Stimulated activated CD8-positive, alpha-beta memory T cell treated with anti-CD3 and anti-CD28 coated beads, Interleukin-2, amount 100 ng/mL, for 1 hour (primary cell): ENCODE measurements at regions not wholly inside any gene's neighbourhood (a gene's known extent, or its start where the extent isn't known, plus 50 kb on each side); places are given as distances from the start of the nearest gene placed in this dataset.
"Not testable (repeated sequence)": the region's sequence is repeated elsewhere in the genome, so short reads cannot be mapped to it uniquely, and the experiment has no call there.

Experiments
- DNase-seq, 2 donors: peaks; one replicate each; pipeline ENCODE4 v3.0.0-alpha.2; 2020; ENCODE audit warnings: low read depth in 2 of 2

DNA sequence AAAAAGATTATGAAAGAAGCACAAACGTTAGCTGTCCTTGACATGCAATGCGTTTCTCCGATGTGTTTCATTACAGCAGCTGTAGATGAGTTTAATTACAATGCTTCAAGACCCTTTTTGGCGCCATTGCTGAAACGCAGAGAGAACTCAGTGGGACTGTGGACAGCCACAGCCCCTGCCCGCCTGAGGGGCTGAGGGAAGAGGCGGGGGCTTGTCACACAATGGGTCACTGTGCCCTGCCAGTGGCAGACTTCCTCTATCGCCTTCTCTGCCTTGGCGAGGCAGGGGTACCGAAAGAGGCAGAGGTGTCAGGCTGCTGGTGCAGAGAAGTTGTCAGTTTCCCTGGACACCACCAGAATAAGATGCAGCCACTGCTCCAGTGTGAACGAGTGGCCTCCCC is 252.0 kb downstream of the NR2F2 start:
- DNase-seq = no peak

- no peak for DNase-seq
These were observed 253.2 kb downstream of the NR2F2 start for GRCh38 chr15:96583671-96584070.

- no peak for DNase-seq
These were observed 255.2 kb downstream of the NR2F2 start for GRCh38 chr15:96585484-96586386.

- no peak for DNase-seq
These were observed 256.4 kb downstream of the NR2F2 start for GRCh38 chr15:96586901-96587300.

- no peak for DNase-seq
These were observed 259.4 kb downstream of the NR2F2 start for GRCh38 chr15:96589864-96590263.

DNA sequence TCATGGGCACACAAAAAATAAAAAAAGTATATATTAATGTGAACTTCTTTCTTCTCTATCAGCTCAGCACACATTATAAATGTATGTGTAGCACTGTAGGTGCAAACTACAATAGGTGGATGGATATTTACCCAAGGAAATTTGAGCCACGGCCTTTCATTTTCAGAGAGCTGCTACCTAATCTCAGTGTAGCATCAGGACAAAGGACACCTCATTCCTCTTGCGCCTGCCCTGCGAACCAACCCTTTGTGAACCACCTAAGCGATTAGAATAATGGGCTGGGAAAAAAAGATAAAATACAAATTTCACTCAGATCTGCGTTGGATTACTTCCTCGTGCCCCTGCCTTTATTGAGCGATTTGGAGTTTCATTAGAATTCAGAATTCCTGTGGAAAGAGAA is 263.2 kb downstream of the NR2F2 start:
- no peak for DNase-seq

DNA sequence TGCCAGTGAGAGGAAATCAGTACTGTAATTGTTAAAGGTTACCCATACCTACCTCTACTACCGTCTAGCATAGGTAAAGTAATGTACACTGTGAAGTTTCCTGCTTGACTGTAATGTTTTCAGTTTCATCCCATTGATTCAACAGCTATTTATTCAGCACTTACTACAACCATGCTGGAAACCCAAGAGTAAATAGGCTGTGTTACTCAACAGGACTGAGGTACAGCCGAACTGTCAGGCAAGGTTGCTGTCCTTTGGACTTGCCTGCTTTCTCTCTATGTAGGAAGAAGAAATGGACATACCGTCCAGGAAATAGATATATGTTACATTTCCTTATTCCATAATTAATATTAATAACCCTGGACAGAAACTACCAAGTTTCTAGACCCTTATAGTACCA is 265.5 kb downstream of the NR2F2 start:
- DNase-seq = no peak

DNA sequence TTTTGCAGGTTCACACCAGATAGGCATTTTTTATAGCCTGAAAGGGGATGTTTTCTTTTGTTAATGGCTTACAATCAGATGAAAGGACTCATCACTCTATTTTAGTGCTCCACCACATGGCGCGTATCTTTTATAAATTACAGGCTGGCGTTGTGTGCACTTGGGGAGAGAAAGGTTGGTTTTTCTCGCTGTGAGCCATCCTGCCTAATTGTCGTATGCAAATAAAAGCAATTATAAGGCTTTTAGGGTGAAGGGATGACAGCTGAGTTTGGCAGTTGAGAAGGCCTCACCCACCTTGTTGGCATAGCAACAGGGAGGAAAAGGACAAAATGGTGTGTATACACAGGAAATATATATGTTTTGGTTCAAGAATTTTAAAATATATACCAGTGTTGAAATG is 268.0 kb downstream of the NR2F2 start:
- DNase-seq = no peak

- no peak for DNase-seq
These were observed 268.8 kb downstream of the NR2F2 start for GRCh38 chr15:96599268-96599667.

GRCh38 chr15:96600350-96600749 is 269.9 kb downstream of the NR2F2 start:
- DNase-seq = no peak

DNA sequence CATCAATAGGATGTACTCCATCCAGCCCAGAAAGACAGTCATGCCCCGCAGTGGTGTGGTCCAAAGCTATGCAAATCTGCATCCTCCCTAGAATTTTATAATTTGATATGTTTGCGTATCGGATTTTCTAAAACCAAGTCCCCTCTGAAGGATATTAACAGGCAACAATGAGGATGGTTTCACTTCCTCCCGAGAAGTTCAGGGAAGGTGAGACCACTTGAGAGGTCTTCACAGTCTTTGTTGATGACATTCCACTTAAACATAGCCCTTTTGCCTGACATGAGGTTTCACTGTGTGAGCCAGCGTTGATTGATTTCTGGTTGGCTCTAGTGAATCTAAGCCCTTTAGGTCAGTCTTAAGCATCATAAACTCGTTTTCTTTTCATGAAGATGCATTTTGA is 276.1 kb downstream of the NR2F2 start:
- DNase-seq = no peak

GRCh38 chr15:96610757-96611156 is 280.3 kb downstream of the NR2F2 start:
- no peak for DNase-seq

- DNase-seq = no peak
These were observed 282.4 kb downstream of the NR2F2 start for GRCh38 chr15:96612917-96613316.

DNA sequence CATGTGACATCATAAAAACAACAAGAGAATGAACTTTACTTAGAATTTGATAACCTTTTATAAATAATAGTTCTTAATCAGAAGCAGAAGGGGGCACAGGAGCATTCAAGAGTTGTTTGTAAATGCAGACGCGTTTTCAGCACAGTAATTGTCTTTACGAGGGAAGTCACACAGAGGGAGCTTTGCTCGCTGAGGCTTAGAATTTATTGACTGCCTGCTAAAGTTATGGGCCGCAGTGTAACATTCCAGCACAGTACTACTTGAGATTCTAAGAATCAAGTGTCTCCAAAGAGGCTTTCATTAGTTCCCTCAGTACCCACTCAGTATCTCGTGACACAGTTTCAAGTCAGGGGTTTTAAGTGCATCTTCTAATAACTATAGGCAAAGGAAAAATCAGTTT is 288.7 kb downstream of the NR2F2 start:
- no peak for DNase-seq

DNA sequence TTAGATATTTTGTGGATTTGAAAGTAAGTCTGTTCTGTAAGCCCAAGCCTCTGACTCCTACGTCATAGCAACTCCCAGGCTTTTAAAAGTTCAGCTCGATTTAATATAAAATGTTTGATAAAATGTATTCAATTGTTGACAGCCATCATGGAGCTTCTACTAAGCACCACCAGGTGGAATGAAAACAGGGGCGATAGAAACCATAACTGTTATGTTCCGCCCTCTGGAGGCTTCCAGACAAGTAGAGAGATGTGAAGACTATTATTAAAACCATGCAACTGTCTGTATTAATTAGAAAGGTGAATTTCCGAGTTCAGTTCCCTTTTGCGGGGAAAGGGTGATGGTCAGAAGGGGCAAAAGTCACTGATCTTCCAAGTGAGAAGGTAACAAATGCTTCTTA is 292.2 kb downstream of the NR2F2 start:
- DNase-seq = no peak

- DNase-seq = no peak
These were observed 294.8 kb downstream of the NR2F2 start for GRCh38 chr15:96625256-96625655.

DNA sequence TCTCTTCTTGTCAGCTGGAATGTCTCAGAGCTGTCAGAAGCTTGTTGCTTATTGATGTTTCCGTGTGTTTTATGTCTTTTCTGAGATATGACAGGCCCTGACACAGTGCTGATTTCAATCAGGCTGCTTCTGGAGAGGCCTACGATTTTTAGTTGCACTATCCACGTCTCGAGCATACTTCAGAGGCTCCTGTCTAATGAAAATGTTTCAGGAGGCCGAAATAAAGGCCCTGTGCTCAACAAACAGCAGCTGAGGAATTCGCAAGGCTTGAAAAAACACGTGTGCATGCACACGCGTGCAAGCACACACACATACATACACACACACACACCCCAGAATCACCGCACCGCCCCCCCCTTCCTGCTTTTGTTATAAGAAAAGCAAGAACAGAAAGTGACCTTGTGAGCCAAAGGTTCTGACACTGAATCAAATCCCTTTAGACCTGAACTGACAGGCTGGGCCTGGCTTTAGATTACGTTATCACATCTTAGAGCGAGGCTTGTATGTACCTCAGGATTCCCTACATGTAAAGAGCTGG is 296.6 kb downstream of the NR2F2 start:
- DNase-seq = no peak

- no peak for DNase-seq
These were observed 299.0 kb downstream of the NR2F2 start for GRCh38 chr15:96629511-96629910.

DNA sequence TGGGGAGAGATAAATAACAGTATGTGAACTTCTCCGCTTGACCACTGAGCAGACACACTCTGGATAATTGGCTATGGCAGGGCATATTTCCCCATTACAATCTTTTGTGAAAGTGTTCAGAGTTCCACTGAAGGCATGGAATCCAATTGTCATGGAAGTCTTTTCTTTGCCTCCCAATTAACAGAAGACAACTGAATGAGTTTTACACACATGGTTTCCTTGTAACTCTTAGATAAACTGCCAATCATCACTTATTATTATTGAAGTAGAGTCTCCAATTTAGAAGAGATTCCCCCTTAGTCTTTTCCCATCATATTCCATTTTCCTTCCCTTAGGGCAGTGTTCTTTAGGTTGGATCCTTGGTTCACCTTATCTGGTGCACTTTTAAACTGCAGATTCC is 308.3 kb downstream of the NR2F2 start:
- no peak for DNase-seq

GRCh38 chr15:96645796-96646195 is 315.3 kb downstream of the NR2F2 start:
- DNase-seq = no peak

DNA sequence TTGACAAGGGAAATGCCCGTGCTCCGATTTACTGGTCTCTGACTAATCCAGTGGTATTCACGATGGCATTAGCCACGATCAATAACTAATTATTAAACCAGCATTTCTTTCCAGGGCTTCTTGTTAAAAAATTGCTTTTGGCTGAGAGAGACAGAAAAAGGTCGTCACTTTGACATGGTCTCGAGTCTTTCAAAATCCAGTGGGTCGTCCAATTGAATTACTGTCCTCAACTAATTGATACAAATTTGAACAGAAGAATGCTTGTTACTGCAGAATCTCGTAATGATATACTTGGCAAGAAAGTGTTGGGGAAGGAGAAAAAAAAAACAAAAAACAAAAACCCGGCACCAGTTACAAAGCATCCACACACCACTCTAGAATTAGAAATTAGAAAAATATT is 318.4 kb downstream of the NR2F2 start:
- no peak for DNase-seq

- no peak for DNase-seq
These were observed 326.6 kb downstream of the NR2F2 start for GRCh38 chr15:96657096-96657495.

GRCh38 chr15:96666979-96667378 is 336.5 kb downstream of the NR2F2 start:
- not testable (repeated sequence) for DNase-seq

- DNase-seq = no peak
These were observed 339.9 kb downstream of the NR2F2 start for GRCh38 chr15:96670389-96670788.
